KMS-11 (cell line): ENCODE measurements at regions not wholly inside any gene's neighbourhood (a gene's known extent, or its start where the extent isn't known, plus 50 kb on each side); places are given as distances from the start of the nearest gene placed in this dataset.

Source experiments
- H2AFZ ChIP-seq: fragments of 200-600 bp; sonication (generic); 2 replicates; pipeline ENCODE4 v1.6.1; 2016; ENCODE audit warnings: antibody characterized with exemption, mixed run types, low read depth
- H3K27ac ChIP-seq: fragments of 200-600 bp; sonication (generic); 2 replicates; pipeline ENCODE4 v1.6.1; 2016; ENCODE audit warnings: mild to moderate bottlenecking, mixed run types
- H3K27me3 ChIP-seq: fragments of 200-600 bp; sonication (generic); 2 replicates; pipeline ENCODE4 v1.6.1; 2017; ENCODE audit warnings: mild to moderate bottlenecking, low read depth, mixed run types, moderate library complexity; ENCODE audit not compliant: insufficient read depth
- H3K36me3 ChIP-seq: fragments of 200-600 bp; sonication (generic); 2 replicates; pipeline ENCODE4 v1.6.1; 2017; ENCODE audit warnings: mild to moderate bottlenecking, mixed run types; ENCODE audit not compliant: insufficient read depth
- H3K4me1 ChIP-seq: fragments of 200-600 bp; sonication (generic); 2 replicates; pipeline ENCODE4 v1.6.1; 2016; ENCODE audit warnings: mild to moderate bottlenecking, low read depth, mixed run types; ENCODE audit not compliant: poor library complexity, severe bottlenecking
- H3K4me2 ChIP-seq: fragments of 200-600 bp; sonication (generic); 2 replicates; pipeline ENCODE4 v1.7.0; 2016; ENCODE audit warnings: mild to moderate bottlenecking, mixed run types
- H3K4me3 ChIP-seq: fragments of 200-600 bp; sonication (generic); IDR thresholded peaks from 2 replicates; pipeline ENCODE4 v1.6.1; 2017; ENCODE audit warnings: low read depth, low read length, mixed read lengths; ENCODE audit not compliant: insufficient read depth
- H3K79me2 ChIP-seq: fragments of 200-600 bp; sonication (generic); 2 replicates; pipeline ENCODE4 v1.6.1; 2016; ENCODE audit warnings: low read depth, mixed run types; ENCODE audit not compliant: insufficient read depth
- H3K9ac ChIP-seq: fragments of 200-600 bp; sonication (generic); 2 replicates; pipeline ENCODE4 v1.6.1; 2016; ENCODE audit warnings: mild to moderate bottlenecking, mixed run types
- H4K20me1 ChIP-seq: fragments of 200-600 bp; sonication (generic); 2 replicates; pipeline ENCODE4 v1.6.1; 2016; ENCODE audit warnings: mild to moderate bottlenecking, mixed run types; ENCODE audit not compliant: insufficient read depth
- CTCF ChIP-seq: fragments of 200-600 bp; sonication (generic); conservative IDR thresholded peaks from 2 replicates; pipeline ENCODE4 v1.6.1; 2017; ENCODE audit warnings: low read depth, mild to moderate bottlenecking, antibody characterized with exemption, low read length, moderate library complexity, mixed read lengths

DNA sequence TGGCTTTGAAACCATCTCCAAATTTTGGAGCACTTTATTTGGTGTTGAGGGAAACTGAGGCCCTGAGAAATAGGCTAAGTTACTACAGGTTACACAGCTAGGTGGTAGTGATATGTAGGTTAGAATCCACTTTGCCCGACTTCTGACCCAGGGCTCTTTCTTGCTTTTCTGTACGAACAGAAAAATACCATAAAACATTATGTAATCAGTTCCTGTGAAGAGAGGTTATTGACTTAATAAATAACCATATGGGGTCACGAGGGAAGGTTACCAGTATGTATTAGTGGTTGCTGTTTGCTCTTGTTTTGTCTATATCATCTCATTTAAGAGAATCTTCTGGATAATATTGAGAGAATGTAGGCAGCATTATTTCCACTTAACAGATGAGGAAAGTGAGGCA lies 172.2 kb upstream of the MAF start:
- Histone ChIP-seq H3K9ac (no peak overlapping the region), H3K79me2 (no peaks in the 10 kb centered on the region), H3K4me2 (no peak overlapping the region), H3K36me3 (no peaks in the 10 kb centered on the region), H3K27me3 (no peaks in the 10 kb centered on the region), H2AFZ (no peak overlapping the region), H3K4me1 (peaks cover 45% of the 10 kb centered on the region), H3K4me3 (no peak overlapping the region), H3K27ac (no peak overlapping the region), H4K20me1 (no peaks in the 10 kb centered on the region)
- TF ChIP-seq CTCF: no peak

DNA sequence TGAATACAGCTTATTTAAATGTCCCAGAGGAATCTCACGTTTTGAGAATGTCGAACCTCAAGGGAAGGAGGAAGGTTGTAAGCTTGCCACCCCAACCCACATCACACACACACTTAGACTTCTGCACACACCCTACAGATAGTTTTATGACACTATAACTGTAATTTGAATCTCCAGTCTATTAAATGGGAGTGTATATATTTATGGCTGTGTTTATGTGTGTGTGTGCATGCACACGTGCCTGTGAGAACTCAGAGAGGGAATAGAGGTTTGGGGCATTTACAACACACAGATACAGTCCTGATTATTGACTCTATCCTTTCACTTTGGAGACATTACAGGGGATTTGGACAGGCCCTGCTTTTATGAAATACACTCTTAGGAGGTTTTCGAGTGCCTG lies 171.5 kb upstream of the MAF start:
- no peak for TF ChIP-seq CTCF
- no peak overlapping the region for H3K27ac ChIP-seq
- peaks cover 50% of the 10 kb centered on the region for H3K4me1 ChIP-seq
- H3K79me2 ChIP-seq: no peaks in the 10 kb centered on the region
- no peak overlapping the region for H2AFZ ChIP-seq
- H4K20me1 ChIP-seq: no peaks in the 10 kb centered on the region
- H3K4me2 ChIP-seq: no peak overlapping the region
- H3K27me3 ChIP-seq: no peaks in the 10 kb centered on the region
- no peak overlapping the region for H3K9ac ChIP-seq
- H3K4me3 ChIP-seq: no peak overlapping the region
- no peaks in the 10 kb centered on the region for H3K36me3 ChIP-seq

DNA sequence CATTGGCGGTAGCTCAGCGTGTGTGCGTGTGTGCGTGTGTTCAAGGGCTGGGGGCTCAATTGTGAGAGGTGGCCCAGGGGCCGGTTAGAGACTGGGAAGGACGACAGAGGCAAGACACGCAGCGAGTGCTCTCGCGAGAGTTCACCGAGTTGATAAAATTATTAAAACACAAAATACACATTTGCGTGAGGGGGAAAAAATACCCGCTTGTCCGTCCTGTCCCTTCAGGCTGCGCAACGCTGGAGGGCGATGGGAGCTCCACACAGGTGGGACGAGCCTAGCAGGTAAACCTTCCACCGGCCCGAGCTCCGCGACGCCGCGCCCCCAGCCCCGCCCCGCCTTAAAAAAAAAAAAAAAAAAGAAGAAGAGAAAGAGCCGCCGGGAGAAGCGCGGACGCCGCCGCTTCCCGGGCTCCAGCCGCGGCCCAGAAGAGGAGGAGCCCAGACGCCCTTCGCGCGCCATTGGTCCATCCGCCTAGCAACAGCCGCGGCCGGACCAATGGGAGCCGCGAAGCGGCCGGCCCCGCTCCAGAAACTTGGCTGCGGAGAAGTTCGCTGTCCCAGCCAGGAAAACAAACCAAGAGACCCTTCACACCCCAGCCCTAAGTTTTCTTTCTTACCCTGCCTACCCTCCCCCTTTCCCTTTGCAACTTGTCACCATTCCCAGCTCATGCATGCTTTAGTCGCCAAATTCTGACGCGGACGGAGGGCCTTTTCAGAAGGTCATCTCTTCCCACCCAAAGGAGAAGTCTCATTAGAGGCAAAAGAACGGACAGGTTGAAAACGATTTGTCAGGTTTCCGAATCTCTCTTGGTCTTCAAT lies 169.9 kb upstream of the MAF start:
- peak overlapping the region; percentile 60 for H3K9ac ChIP-seq

DNA sequence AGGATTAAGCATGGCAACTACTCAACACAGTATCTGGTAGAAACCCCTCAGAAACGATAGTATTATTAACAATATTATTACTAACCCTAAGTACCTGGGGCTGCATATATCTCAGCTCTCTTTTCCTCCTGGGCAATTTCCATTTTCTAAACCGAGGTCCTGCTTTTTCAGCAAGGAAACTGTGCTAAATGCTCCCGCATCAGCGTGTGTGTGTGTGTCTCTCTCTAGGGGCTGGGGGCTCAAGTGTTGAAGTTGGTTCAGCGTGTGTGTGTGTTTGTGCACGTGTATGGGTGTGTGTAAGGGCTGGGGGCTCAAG lies 169.3 kb upstream of the MAF start:
- H3K79me2 ChIP-seq: no peaks in the 10 kb centered on the region
- peak overlapping the region; percentile 76; the same call in 1 of the 2 replicates for H2AFZ ChIP-seq

More for the DNA sequence above, 169.9 kb upstream of the MAF start:
- no peaks in the 10 kb centered on the region for H3K27me3 ChIP-seq
- H3K4me3 ChIP-seq: no peak overlapping the region
- no peaks in the 10 kb centered on the region for H4K20me1 ChIP-seq
- H2AFZ ChIP-seq: peak overlapping the region; percentile 96
- H3K4me2 ChIP-seq: peak overlapping the region; percentile 85
- peak overlapping the region; percentile 30; the same call in 1 of the 2 replicates for H3K27ac ChIP-seq
- H3K36me3 ChIP-seq: no peaks in the 10 kb centered on the region
- no peaks in the 10 kb centered on the region for H3K79me2 ChIP-seq
- H3K4me1 ChIP-seq: peaks cover 39% of the 10 kb centered on the region
- no peak for TF ChIP-seq CTCF

More for the DNA sequence above, 169.3 kb upstream of the MAF start:
- Histone ChIP-seq H3K4me2 (peak overlapping the region; percentile 82; the same call in 1 of the 2 replicates), H3K27me3 (no peaks in the 10 kb centered on the region), H3K27ac (peak overlapping the region; percentile 30; the same call in 1 of the 2 replicates), H3K9ac (peak overlapping the region; percentile 60), H3K4me1 (peaks cover 39% of the 10 kb centered on the region), H3K36me3 (no peaks in the 10 kb centered on the region), H3K4me3 (no peak overlapping the region), H4K20me1 (no peaks in the 10 kb centered on the region)
- TF ChIP-seq CTCF: no peak
